ENCODE measurements at regions not wholly inside any gene's neighbourhood (a gene's known extent, or its start where the extent isn't known, plus 50 kb on each side); places are given as distances from the start of the nearest gene placed in this dataset.
"Not testable (repeated sequence)": the region's sequence is repeated elsewhere in the genome, so short reads cannot be mapped to it uniquely, and the experiment has no call there.

- Histone ChIP-seq H3K9ac (ENCODE audit: low read depth, low read length, poor library complexity) (no peak overlapping the region), H3K79me1 (ENCODE audit: low read depth, low read length) (no peaks in the 10 kb centered on the region), H2AFZ (ENCODE audit: low read length) (peak overlapping the region; percentile 13), H3K27ac (replicated peaks; ENCODE audit: low read length) (no peak overlapping the region), H3K9me3 (replicated peaks in 1 of 2; ENCODE audit: control insufficient read depth in 2 of 2, insufficient read depth in 1 of 2, low read depth in 1 of 2, low read length in 2 of 2) (no peaks in the 10 kb centered on the region), H2BK15ac (ENCODE audit: low read length) (no peak overlapping the region), H4K8ac (ENCODE audit: low read depth, low read length) (no peak overlapping the region), H2BK120ac (ENCODE audit: low read depth, low read length) (no peak overlapping the region), H3K4me2 (ENCODE audit: insufficient read depth, low read length, poor library complexity, severe bottlenecking) (no peak overlapping the region), H3K4me1 (ENCODE audit: control insufficient read depth in 2 of 2, insufficient read depth in 1 of 2, low read depth in 1 of 2, low read length in 2 of 2) (no peaks in the 10 kb centered on the region), H4K91ac (ENCODE audit: low read depth, low read length, poor library complexity) (no peak overlapping the region), H3K14ac (ENCODE audit: low read length) (no peak overlapping the region), H3K4me3 (ENCODE audit: low read length in 2 of 2) (no peak overlapping the region), H2BK5ac (ENCODE audit: low read length) (no peak overlapping the region), H3K27me3 (ENCODE audit: control insufficient read depth in 3 of 3, insufficient read depth in 3 of 3, low read depth in 1 of 3, low read length in 3 of 3) (no peaks in the 10 kb centered on the region), H3K23ac (ENCODE audit: low read depth, low read length, poor library complexity) (no peak overlapping the region), H3K18ac (ENCODE audit: low read length) (no peak overlapping the region), H2AK5ac (ENCODE audit: low read depth, low read length) (no peak overlapping the region), H3K36me3 (replicated peaks in 1 of 2; ENCODE audit: control insufficient read depth in 2 of 2, insufficient read depth in 2 of 2, low read length in 2 of 2) (no peaks in the 10 kb centered on the region), H2BK12ac (ENCODE audit: low read length) (no peak overlapping the region), H3K4ac (ENCODE audit: low read length) (no peak overlapping the region)
- DNase-seq (ENCODE audit: low spot score), result no peak
- WGBS, 2 donors (ENCODE audit: extremely low coverage in 2 of 2, insufficient read length in 2 of 2, insufficient replicate concordance in 1 of 2), result no CpG with 5 or more reads among the region's 4 CpGs
These were observed 54.8 kb upstream of the DAAM1 start for GRCh38 chr14:59133709-59134108.

GRCh38 chr14:59134307-59134706, 54.2 kb upstream of the DAAM1 start:
- Histone ChIP-seq H2BK15ac (ENCODE audit: low read length) (no peak overlapping the region), H3K27me3 (ENCODE audit: control insufficient read depth in 3 of 3, insufficient read depth in 3 of 3, low read depth in 1 of 3, low read length in 3 of 3) (no peaks in the 10 kb centered on the region), H3K23ac (ENCODE audit: low read depth, low read length, poor library complexity) (no peak overlapping the region), H3K9me3 (replicated peaks in 1 of 2; ENCODE audit: control insufficient read depth in 2 of 2, insufficient read depth in 1 of 2, low read depth in 1 of 2, low read length in 2 of 2) (no peaks in the 10 kb centered on the region), H3K4me1 (ENCODE audit: control insufficient read depth in 2 of 2, insufficient read depth in 1 of 2, low read depth in 1 of 2, low read length in 2 of 2) (no peaks in the 10 kb centered on the region), H3K18ac (ENCODE audit: low read length) (no peak overlapping the region), H3K27ac (replicated peaks; ENCODE audit: low read length) (no peak overlapping the region), H2BK5ac (ENCODE audit: low read length) (no peak overlapping the region), H3K9ac (ENCODE audit: low read depth, low read length, poor library complexity) (no peak overlapping the region), H2BK120ac (ENCODE audit: low read depth, low read length) (no peak overlapping the region), H4K91ac (ENCODE audit: low read depth, low read length, poor library complexity) (no peak overlapping the region), H4K8ac (ENCODE audit: low read depth, low read length) (no peak overlapping the region), H2AFZ (ENCODE audit: low read length) (peak overlapping the region; percentile 13), H2AK5ac (ENCODE audit: low read depth, low read length) (no peak overlapping the region), H3K36me3 (replicated peaks in 1 of 2; ENCODE audit: control insufficient read depth in 2 of 2, insufficient read depth in 2 of 2, low read length in 2 of 2) (no peaks in the 10 kb centered on the region), H3K79me1 (ENCODE audit: low read depth, low read length) (no peaks in the 10 kb centered on the region), H3K14ac (ENCODE audit: low read length) (no peak overlapping the region), H3K4ac (ENCODE audit: low read length) (no peak overlapping the region), H2BK12ac (ENCODE audit: low read length) (no peak overlapping the region), H3K4me2 (ENCODE audit: insufficient read depth, low read length, poor library complexity, severe bottlenecking) (no peak overlapping the region), H3K4me3 (ENCODE audit: low read length in 2 of 2) (no peak overlapping the region)
- WGBS, 2 donors (ENCODE audit: extremely low coverage in 2 of 2, insufficient read length in 2 of 2, insufficient replicate concordance in 1 of 2), result no CpG with 5 or more reads among the region's 3 CpGs
- no peak for DNase-seq (ENCODE audit: low spot score)

- Histone ChIP-seq H3K4me3 (ENCODE audit: low read length in 2 of 2) (no peak overlapping the region), H3K4me1 (ENCODE audit: control insufficient read depth in 2 of 2, insufficient read depth in 1 of 2, low read depth in 1 of 2, low read length in 2 of 2) (no peaks in the 10 kb centered on the region), H3K79me1 (ENCODE audit: low read depth, low read length) (no peaks in the 10 kb centered on the region), H4K91ac (ENCODE audit: low read depth, low read length, poor library complexity) (no peak overlapping the region), H2BK5ac (ENCODE audit: low read length) (no peak overlapping the region), H3K27me3 (ENCODE audit: control insufficient read depth in 3 of 3, insufficient read depth in 3 of 3, low read depth in 1 of 3, low read length in 3 of 3) (no peaks in the 10 kb centered on the region), H3K9me3 (replicated peaks in 1 of 2; ENCODE audit: control insufficient read depth in 2 of 2, insufficient read depth in 1 of 2, low read depth in 1 of 2, low read length in 2 of 2) (no peaks in the 10 kb centered on the region), H3K36me3 (replicated peaks in 1 of 2; ENCODE audit: control insufficient read depth in 2 of 2, insufficient read depth in 2 of 2, low read length in 2 of 2) (no peaks in the 10 kb centered on the region), H2AK5ac (ENCODE audit: low read depth, low read length) (no peak overlapping the region), H2AFZ (ENCODE audit: low read length) (no peak overlapping the region), H4K8ac (ENCODE audit: low read depth, low read length) (no peak overlapping the region), H3K4me2 (ENCODE audit: insufficient read depth, low read length, poor library complexity, severe bottlenecking) (no peak overlapping the region), H3K18ac (ENCODE audit: low read length) (no peak overlapping the region), H3K9ac (ENCODE audit: low read depth, low read length, poor library complexity) (no peak overlapping the region), H2BK120ac (ENCODE audit: low read depth, low read length) (no peak overlapping the region), H3K27ac (replicated peaks; ENCODE audit: low read length) (no peak overlapping the region), H2BK12ac (ENCODE audit: low read length) (no peak overlapping the region), H3K4ac (ENCODE audit: low read length) (no peak overlapping the region), H2BK15ac (ENCODE audit: low read length) (no peak overlapping the region), H3K23ac (ENCODE audit: low read depth, low read length, poor library complexity) (no peak overlapping the region), H3K14ac (ENCODE audit: low read length) (no peak overlapping the region)
- WGBS, 2 donors (ENCODE audit: extremely low coverage in 2 of 2, insufficient read length in 2 of 2, insufficient replicate concordance in 1 of 2), result no CpG with 5 or more reads among the region's 3 CpGs
- DNase-seq (ENCODE audit: low spot score), result no peak
These were observed 51.2 kb upstream of the DAAM1 start for GRCh38 chr14:59137256-59137655.

- not testable (repeated sequence) for H3K4me1 ChIP-seq (ENCODE audit: control insufficient read depth in 2 of 2, insufficient read depth in 1 of 2, low read depth in 1 of 2, low read length in 2 of 2); H2AK5ac ChIP-seq (ENCODE audit: low read depth, low read length); H3K18ac ChIP-seq (ENCODE audit: low read length); H3K4ac ChIP-seq (ENCODE audit: low read length); H3K23ac ChIP-seq (ENCODE audit: low read depth, low read length, poor library complexity); H3K27me3 ChIP-seq (ENCODE audit: control insufficient read depth in 3 of 3, insufficient read depth in 3 of 3, low read depth in 1 of 3, low read length in 3 of 3); H3K79me1 ChIP-seq (ENCODE audit: low read depth, low read length); H2BK5ac ChIP-seq (ENCODE audit: low read length); H3K4me3 ChIP-seq (ENCODE audit: low read length in 2 of 2); H2AFZ ChIP-seq (ENCODE audit: low read length); H4K91ac ChIP-seq (ENCODE audit: low read depth, low read length, poor library complexity); H3K36me3 ChIP-seq (replicated peaks in 1 of 2; ENCODE audit: control insufficient read depth in 2 of 2, insufficient read depth in 2 of 2, low read length in 2 of 2); H4K8ac ChIP-seq (ENCODE audit: low read depth, low read length); H2BK120ac ChIP-seq (ENCODE audit: low read depth, low read length); DNase-seq (ENCODE audit: low spot score); H3K9me3 ChIP-seq (replicated peaks in 1 of 2; ENCODE audit: control insufficient read depth in 2 of 2, insufficient read depth in 1 of 2, low read depth in 1 of 2, low read length in 2 of 2); H3K9ac ChIP-seq (ENCODE audit: low read depth, low read length, poor library complexity); H3K27ac ChIP-seq (replicated peaks; ENCODE audit: low read length); H3K4me2 ChIP-seq (ENCODE audit: insufficient read depth, low read length, poor library complexity, severe bottlenecking); H2BK12ac ChIP-seq (ENCODE audit: low read length); H2BK15ac ChIP-seq (ENCODE audit: low read length); H3K14ac ChIP-seq (ENCODE audit: low read length)
- no CpG with 5 or more reads among the region's 5 CpGs for WGBS, 2 donors (ENCODE audit: extremely low coverage in 2 of 2, insufficient read length in 2 of 2, insufficient replicate concordance in 1 of 2)
These were observed 49.9 kb upstream of the DAAM1 start for GRCh38 chr14:59138576-59138975.

Data from neuronal stem cell (in vitro differentiated cells).